ENCODE measurements at regions not wholly inside any gene's neighbourhood (a gene's known extent, or its start where the extent isn't known, plus 50 kb on each side); places are given as distances from the start of the nearest gene placed in this dataset.

DNA sequence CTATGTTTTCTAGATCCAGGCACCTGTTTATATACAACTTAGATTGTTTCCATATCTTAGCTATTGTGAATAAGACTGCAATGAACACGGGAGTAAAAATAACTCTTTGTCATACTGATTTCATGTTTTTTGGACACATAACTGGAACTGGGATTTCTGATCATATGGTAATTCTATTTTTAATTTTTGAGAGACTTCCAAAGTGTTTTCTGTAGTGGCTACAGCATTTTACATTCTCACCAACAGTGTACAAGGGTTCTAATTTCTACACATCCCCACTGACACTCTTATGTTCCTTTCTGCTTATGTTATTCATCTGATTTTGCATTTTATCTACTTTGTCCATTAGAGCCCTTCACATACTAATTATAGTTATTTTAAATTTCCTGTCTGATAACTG lies 1152.9 kb downstream of the SLITRK1 start:
- no peak for DNase-seq (ENCODE audit: insufficient read length, low spot score, missing footprints)
- Histone ChIP-seq H3K4me3 (ENCODE audit: insufficient read depth, low read length) (no peak overlapping the region), H3K36me3 (ENCODE audit: insufficient read depth, low read length) (no peaks in the 10 kb centered on the region), H4K20me1 (ENCODE audit: insufficient read depth, low read length) (no peaks in the 10 kb centered on the region), H3K27me3 (ENCODE audit: insufficient read depth, low read length) (no peaks in the 10 kb centered on the region), H3K79me2 (ENCODE audit: insufficient read depth, low read length) (no peaks in the 10 kb centered on the region), H3K9me3 (ENCODE audit: low read depth, low read length) (no peaks in the 10 kb centered on the region), H3K4me1 (ENCODE audit: insufficient read depth, low read length) (no peaks in the 10 kb centered on the region), H3K27ac (ENCODE audit: low read depth, low read length) (no peak overlapping the region), H2AFZ (ENCODE audit: low read length) (no peak overlapping the region), H3K4me2 (ENCODE audit: insufficient read depth, low read length) (no peak overlapping the region)
- TF ChIP-seq CTCF (IDR thresholded peaks at IDR 0.05; ENCODE audit: extremely low read depth, low read depth, low read length): no peak

- Histone ChIP-seq H3K27me3 (ENCODE audit: insufficient read depth, low read length) (no peaks in the 10 kb centered on the region), H3K4me2 (ENCODE audit: insufficient read depth, low read length) (no peak overlapping the region), H3K4me1 (ENCODE audit: insufficient read depth, low read length) (no peaks in the 10 kb centered on the region), H3K4me3 (ENCODE audit: insufficient read depth, low read length) (no peak overlapping the region), H3K36me3 (ENCODE audit: insufficient read depth, low read length) (no peaks in the 10 kb centered on the region), H3K9me3 (ENCODE audit: low read depth, low read length) (no peaks in the 10 kb centered on the region), H4K20me1 (ENCODE audit: insufficient read depth, low read length) (no peaks in the 10 kb centered on the region), H3K79me2 (ENCODE audit: insufficient read depth, low read length) (no peaks in the 10 kb centered on the region), H3K27ac (ENCODE audit: low read depth, low read length) (no peak overlapping the region), H2AFZ (ENCODE audit: low read length) (no peak overlapping the region)
- TF ChIP-seq CTCF (IDR thresholded peaks at IDR 0.05; ENCODE audit: extremely low read depth, low read depth, low read length): no peak
- DNase-seq (ENCODE audit: insufficient read length, low spot score, missing footprints): peak; percentile 37
Observed at GRCh38 chr13:82720986-82721385, 1161.3 kb downstream of the SLITRK1 start.

GRCh38 chr13:82719987-82720386 lies 1162.3 kb downstream of the SLITRK1 start:
- H4K20me1 ChIP-seq (ENCODE audit: insufficient read depth, low read length): no peaks in the 10 kb centered on the region
- no peak overlapping the region for H3K4me2 ChIP-seq (ENCODE audit: insufficient read depth, low read length)
- H3K79me2 ChIP-seq (ENCODE audit: insufficient read depth, low read length): no peaks in the 10 kb centered on the region
- no peaks in the 10 kb centered on the region for H3K4me1 ChIP-seq (ENCODE audit: insufficient read depth, low read length)
- no peak for TF ChIP-seq CTCF (IDR thresholded peaks at IDR 0.05; ENCODE audit: extremely low read depth, low read depth, low read length)
- H3K9me3 ChIP-seq (ENCODE audit: low read depth, low read length): no peaks in the 10 kb centered on the region
- no peaks in the 10 kb centered on the region for H3K36me3 ChIP-seq (ENCODE audit: insufficient read depth, low read length)
- H2AFZ ChIP-seq (ENCODE audit: low read length): no peak overlapping the region
- H3K27me3 ChIP-seq (ENCODE audit: insufficient read depth, low read length): no peaks in the 10 kb centered on the region
- no peak overlapping the region for H3K27ac ChIP-seq (ENCODE audit: low read depth, low read length)
- no peak for DNase-seq (ENCODE audit: insufficient read length, low spot score, missing footprints)
- no peak overlapping the region for H3K4me3 ChIP-seq (ENCODE audit: insufficient read depth, low read length)

DNA sequence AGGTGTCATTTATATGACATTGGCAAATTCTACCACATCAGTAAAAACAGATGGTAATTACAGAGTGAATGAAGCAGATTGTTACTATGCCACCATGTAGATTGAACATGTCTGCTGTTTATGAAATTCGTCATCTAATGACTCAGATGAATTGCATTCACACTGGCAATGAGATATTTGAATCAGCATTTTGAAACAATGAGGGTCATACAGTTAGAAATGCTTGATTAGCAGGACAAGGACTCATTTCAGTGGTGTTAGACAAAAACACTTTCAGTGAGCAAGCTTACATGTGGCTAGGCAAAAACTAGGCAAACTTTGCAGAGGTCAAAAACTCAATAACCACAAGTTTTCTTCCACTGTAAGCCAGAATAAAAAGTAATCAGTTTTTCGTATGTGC lies 1165.0 kb downstream of the SLITRK1 start:
- Histone ChIP-seq H3K4me3 (ENCODE audit: insufficient read depth, low read length) (no peak overlapping the region), H3K79me2 (ENCODE audit: insufficient read depth, low read length) (no peaks in the 10 kb centered on the region), H3K27me3 (ENCODE audit: insufficient read depth, low read length) (no peaks in the 10 kb centered on the region), H3K27ac (ENCODE audit: low read depth, low read length) (no peak overlapping the region), H3K4me2 (ENCODE audit: insufficient read depth, low read length) (no peak overlapping the region), H3K4me1 (ENCODE audit: insufficient read depth, low read length) (no peaks in the 10 kb centered on the region), H4K20me1 (ENCODE audit: insufficient read depth, low read length) (no peaks in the 10 kb centered on the region), H3K36me3 (ENCODE audit: insufficient read depth, low read length) (no peaks in the 10 kb centered on the region), H3K9me3 (ENCODE audit: low read depth, low read length) (no peaks in the 10 kb centered on the region), H2AFZ (ENCODE audit: low read length) (no peak overlapping the region)
- no peak for DNase-seq (ENCODE audit: insufficient read length, low spot score, missing footprints)
- no peak for TF ChIP-seq CTCF (IDR thresholded peaks at IDR 0.05; ENCODE audit: extremely low read depth, low read depth, low read length)

Data from osteoblast (primary cell).